ENCODE measurements at regions not wholly inside any gene's neighbourhood (a gene's known extent, or its start where the extent isn't known, plus 50 kb on each side); places are given as distances from the start of the nearest gene placed in this dataset.

DNA sequence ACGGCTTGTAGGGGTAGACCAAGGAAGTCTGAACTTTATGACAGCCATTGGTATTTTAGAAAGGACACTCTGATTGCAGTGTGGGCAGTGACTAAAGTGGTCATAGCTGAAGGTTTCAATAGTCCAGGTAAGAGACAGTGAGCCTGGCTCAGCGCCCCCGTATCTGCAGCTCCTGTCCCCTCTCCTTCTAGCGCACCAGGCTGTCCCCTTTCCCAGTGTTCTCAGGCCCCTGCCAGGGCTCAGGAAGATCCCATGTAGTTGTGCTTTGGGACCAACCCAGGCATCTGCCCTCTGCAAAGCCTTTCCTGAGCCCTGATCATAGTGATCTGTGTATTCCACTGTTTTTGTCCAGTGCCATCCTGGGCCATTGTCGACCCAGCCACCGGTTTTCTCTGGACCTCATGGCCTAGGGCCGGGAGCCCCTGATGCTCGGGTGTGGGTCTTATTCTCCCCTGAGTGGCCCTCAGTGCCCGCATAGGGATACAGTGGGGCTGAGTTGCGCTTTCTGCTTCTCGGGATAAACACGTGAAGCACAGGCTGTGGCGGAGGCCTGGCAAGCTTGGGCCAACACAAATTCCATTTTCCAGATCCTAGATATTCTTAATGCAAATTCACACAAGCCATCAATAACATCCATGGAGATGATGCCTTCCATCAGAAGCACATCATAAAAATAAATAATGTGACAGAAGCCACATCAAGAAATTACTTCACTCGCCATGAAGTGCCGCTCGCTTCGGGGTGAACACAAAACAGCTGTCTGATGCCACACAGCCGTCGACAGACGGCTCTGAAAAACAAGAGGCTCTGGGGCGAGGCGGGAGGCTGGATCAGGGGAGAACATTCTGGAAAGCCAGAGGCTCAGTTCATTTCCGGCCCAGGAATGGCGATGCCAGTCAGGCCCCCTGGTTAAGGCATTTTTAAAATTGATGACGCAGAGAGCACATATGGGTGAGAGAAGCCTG lies 805.0 kb downstream of the TBC1D22A start:
- DNase-seq, result no peak

DNA sequence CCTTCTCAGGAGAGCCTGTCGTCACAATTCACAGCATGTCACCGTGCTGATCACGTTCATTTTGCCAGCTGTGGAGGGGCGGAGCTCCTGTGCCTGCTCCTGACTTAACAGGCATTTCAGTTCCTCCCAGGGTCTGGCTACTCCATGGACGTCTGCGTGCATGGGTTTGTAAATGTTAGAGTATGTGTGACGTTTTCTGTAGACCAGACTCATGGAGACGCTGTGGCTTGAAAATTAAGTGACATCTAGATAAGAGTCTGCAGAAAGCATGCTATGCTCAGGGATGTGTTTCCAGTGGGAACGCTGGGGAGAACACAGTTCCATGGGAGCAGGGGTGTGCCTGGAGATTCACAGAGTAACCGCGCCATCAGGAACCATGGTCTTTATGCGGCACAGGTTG lies 804.0 kb downstream of the TBC1D22A start:
- DNase-seq, result no peak

DNA sequence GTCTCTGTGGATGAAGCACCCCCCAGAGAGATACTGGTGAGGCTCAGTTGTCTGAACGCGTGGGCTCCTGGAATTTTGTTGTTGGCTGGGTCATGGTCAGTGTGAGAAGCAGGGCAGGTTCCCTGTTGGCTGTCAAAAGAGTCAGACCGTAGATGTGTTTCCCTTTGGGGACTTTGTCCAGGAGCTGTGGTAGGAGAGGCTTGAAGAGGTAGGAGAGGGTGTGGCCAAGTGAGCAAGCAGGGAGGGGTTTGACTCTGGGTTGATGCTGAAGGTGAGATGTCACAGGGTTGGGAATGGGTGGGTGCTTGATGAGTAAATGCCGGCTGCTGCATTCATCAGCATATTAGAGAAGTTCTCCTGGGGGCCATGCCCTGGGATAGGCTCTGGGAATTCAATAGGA lies 803.2 kb downstream of the TBC1D22A start:
- DNase-seq, result no peak

DNA sequence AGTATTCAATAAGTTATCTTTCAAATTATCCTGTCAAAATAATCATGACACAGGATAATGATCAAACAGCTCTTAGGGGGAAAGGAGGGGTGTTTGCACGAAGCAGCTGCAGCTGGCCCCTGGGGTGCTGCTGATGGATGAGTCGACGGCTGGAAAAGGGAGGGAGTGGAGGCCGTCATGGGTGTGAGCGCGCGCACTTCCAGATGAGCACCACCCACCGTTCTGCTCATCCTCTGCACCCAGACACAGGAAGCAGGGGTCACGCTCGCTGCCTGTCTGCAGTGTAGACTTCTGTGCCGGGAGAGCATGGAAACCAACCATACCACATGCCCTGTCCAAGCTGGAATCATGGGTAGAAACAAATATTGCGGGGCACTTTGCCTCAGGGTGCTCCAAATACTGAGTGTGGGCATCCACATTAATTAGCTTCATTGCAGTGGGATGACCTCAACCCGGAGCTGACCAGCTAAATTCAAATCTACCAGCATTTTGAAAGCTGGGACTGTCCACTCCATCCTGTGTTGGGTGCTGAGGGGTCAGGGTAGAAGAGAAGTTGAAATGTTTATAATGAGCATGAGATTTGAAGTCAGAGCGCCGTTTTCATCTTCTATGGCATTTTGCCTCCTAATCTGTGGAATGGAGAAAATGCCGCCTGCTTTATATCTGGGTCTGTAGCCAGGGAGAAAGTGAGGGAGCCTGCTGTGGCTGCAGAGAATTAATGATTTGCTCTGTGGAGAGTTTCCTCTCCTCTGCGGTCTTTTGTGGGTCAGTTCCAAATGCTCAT lies 802.4 kb downstream of the TBC1D22A start:
- no peak for DNase-seq

DNA sequence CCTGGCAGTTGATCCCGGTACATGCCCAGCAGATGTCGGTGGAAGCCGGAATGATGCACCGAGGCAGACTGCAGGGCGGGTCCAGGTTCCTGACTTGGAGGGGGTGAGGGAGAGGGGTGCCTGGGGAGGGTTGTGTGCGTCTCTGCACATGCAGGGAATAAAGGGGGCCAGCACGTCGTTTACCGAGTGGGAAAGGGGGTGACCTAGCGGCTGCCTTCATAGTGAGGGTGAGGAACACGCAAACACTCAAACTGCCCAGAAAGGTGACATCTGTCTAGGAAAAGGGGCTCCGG lies 801.7 kb downstream of the TBC1D22A start:
- DNase-seq, result no peak

DNA sequence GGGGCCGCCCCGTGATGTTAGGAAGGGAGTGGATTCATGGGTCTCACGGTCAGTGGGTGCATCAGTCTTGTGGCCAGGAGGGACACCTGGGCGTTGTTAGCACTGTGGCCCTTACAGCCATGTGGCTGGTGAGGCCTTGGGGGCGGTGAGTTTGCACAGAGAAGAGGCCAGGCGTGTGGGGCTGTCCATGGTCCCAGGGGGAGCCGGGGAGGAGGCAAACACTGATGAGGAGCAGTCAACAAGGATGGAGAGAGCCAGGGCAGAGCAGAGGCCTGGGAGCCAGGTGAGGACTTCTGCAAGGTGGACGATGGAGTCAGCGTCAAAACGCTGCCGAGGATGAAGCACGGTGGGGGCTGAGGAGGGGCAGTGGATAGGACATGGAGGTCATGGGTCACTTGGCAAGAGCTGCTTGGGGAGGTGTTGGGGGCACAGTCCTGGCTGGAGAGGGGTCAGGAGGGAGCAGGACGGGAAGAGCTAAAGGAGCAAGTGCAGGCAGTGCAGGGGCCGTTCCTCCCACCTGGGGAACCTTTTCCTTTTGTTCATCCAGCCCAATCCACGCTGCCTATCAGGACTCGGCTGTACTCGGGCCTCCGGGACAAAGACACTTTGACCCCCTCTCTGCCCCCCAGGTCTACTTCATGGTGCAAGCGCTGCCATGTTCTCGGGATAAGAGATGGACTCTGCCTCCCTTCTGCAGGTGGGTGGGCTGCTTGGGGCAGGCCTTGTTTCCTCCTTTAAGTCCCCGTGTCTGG lies 801.1 kb downstream of the TBC1D22A start:
- no peak for DNase-seq

DNA sequence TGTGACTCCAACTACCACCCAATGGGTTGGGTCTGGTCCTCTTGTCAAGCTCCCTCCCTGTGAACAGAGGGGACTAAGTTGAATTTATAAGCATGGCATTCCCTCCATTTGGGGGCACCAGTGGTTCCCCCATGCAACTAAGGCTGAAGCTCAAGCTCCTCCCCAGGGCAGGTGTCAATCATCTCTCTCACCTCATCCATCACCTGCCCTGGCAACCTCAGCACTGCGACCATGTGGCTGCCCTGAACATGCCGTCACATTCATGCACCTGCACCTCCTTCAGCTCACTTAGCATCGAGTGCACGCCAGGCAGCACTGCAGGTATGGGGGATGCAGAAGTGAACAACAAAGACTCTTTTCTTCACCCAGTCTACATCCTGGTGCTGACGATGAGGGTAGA lies 799.3 kb downstream of the TBC1D22A start:
- DNase-seq, result no peak

DNA sequence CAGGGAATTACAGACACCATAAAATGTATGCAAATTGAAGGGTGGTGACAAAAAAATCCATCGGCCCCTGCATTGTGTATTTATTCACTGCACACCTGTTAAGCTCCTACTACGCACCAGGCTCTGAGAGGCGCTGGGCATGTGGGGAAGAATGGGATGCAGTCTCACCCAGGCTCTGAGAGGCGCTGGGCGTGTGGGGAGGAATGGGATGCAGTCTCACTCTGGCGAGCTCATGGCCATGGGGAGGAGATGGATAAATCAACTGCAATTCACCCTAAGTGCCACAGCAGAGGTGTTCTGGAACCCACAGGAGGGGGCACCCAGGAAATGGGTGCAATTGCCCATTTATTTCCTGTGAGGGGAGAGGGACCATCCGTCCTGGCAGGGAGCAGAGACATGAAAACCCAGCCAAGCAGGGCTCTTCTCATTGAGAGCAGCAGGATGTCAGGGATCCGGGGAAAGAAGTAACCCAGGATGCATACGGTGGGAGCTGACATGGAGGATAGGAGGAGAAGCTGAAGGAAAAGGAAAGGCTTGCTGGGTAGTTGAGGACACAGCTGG lies 798.7 kb downstream of the TBC1D22A start:
- DNase-seq, result no peak

DNA sequence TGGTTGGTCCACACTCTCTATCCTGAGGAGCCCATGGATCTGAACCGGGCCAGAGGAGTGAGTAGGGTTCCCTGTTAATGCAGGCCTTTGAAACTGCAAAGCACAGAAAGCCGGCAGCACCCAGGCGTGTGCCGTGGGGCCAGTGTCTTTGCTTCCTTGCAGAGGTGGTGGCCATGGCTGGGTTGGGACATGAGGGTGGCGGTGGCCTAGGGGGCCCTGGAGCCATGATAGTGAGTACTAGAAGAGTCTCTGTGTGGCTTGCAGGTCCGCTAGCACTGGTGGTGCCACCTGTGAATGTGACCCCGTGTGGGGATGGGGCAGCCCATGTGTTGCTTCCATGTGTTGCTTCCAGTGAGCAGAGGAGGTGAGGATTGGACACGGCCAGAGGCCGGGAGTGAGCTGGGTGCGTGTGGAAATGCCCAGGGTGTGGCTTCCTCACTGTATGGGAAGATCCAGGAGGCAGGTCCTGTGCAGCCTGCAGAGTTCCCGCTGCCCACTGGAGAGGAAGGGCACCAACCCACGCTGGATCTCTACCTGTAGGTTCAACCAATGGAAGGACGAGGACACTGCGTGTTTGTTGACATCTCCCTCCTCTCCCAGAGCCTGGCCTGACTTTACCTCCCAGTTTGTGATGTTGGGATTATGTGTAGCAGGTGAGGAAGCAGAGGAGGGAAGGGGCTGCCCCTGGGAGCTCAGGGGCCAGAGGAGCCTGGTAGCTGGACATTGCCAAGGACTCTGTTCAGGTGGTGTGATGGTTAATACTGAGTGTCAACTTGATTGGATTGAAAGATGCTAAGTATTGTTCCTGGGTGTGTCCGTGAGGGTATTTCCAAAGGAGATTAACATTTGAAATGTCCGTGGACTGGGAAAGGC lies 796.6 kb downstream of the TBC1D22A start:
- no peak for DNase-seq

DNA sequence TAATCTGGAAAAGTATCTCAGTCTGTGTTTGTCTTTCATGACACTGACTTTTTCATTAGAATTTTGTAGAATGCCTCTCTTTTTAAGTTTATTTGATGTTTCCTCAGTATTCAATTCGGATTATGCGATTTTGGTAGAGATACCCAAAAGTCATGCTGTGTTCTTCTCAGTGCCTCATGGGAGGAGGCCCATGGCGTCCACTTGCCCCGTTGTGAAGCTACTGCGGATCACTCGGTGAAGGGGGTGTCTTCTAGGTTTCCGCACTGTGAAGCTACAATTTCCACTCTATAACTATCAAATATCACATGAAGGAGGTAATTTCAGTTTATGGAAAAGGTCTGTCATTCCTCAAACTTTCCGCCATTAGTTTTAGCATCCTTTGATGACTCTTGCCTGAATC lies 794.0 kb downstream of the TBC1D22A start:
- DNase-seq, result no peak

DNA sequence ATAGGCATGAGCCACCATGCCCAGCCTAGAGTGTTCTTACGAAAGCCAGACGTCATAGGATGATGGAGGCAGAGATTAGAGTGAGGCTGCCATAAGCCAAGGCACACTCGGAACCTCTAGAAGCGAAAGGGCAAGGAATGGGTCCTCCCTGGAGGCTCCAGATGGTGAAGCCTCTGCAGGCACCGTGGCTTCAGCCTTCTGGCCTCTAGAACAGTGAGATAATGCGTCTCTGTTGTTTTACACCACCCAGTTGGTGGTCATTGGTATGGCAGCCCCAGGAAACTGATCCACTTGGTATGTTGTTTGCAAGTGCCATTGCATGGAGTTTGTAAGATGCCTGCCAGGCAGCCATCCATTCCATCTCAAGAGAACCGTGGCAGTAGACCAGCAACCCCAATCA lies 791.0 kb downstream of the TBC1D22A start:
- no peak for DNase-seq

DNA sequence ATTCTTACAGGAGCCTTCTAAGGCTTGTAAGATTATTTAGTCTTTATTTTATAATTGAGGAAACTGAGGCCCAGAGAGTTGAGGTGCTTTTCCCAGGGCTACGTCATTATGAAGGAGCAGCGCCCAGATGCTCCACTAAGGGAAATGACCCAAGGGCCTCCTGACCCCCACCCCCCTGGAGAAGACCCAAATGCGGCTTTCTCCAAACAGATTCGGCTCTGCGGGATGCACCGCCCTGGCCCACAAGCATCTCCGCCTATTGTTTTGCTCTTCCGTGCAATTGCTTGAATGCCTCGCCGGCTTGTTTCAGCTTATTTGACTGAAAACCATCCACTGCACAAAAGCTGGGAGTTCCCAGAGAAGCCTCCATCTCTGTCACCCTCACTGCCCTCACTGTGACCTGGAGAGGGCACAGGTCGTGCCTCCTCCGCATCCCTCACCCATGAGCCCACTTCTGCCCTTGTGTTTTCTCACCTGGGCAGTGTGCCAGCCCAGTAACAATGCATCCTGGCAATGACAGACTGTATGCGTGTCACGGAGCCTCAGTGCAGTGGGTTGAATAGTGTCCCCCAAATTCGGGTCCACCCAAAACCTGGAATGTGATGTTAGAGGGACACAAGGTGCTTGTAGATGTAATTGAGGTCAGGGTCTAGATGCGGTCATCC lies 790.2 kb downstream of the TBC1D22A start:
- DNase-seq, result no peak

DNA sequence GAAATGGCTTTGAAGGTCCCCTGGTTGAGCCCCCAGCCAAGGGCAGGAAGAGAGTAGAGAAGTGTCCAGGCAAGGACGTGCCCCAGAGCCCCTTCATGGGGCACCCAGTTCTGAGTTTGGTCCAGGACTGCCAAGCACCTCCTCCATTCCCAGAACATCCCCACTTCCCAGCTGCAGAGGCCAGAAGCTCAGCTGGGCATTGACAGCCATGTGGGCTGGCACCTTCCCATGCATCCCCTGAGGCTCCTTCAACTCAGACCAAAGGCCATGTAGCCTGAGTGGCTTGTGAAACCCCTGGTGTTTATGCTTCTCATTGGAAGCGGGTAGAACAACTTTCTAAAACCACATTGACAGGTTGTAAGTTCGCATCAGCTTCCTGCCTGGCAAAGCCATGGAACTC lies 789.6 kb downstream of the TBC1D22A start:
- DNase-seq, result no peak

DNA sequence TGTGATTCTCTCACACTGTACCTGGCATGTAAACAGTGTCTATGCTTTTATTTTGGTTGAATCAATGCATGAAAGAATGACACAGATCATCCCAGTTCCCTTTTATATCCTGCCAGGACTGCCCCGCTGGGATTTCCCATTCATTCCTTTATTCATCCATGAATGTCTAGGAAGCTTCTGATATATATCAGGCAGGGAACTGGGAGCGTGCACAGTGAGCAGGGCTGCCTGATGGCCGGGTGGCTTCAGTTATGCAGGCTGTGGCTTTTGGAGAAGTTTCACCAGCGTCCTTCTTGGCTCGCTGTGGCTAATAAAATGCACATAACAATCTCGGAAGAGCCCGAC lies 789.0 kb downstream of the TBC1D22A start:
- DNase-seq, result no peak

DNA sequence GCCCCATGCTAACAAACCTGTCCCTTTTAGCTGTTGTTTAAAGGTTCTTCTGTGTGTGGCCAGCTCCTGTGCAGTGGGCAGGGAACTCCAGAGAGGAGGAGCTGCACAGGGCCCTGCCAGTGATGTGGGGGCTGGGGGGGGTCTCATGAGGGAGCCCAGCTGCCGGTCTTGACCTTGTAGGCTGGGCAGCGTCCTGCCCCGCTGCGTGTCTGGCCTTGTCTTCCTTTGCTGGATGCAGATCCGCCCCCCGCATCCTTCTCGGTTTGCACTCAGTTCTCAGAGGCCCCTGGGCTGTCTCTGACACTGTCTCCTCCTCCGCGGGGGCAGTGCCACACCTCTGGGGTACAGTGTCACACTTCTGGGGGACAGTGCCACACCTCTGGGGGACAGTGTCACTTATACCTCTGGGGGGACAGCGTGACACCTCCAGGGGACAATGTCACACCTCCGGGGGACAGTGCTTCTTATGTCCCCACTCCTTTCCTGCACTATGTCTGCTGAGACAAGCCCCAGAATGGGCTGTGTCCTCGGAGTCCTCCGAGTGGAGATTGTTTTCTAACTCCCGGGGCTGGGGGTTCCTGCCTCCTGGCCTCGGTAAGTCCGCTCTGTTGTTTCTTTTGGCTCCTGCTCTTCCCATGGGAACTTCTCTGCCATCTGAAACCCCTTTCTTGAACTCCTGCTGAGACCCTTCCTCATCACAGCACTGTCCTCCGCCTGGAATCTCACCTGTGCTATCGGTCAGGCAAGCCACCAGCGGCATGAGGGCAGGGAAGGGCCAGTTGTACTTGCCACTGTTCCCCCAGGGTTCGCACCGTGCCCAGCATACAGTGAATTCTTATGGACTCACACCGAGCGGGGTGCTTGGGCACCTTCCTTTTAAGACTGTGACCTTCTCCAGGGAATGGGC lies 788.3 kb downstream of the TBC1D22A start:
- DNase-seq, result no peak

DNA sequence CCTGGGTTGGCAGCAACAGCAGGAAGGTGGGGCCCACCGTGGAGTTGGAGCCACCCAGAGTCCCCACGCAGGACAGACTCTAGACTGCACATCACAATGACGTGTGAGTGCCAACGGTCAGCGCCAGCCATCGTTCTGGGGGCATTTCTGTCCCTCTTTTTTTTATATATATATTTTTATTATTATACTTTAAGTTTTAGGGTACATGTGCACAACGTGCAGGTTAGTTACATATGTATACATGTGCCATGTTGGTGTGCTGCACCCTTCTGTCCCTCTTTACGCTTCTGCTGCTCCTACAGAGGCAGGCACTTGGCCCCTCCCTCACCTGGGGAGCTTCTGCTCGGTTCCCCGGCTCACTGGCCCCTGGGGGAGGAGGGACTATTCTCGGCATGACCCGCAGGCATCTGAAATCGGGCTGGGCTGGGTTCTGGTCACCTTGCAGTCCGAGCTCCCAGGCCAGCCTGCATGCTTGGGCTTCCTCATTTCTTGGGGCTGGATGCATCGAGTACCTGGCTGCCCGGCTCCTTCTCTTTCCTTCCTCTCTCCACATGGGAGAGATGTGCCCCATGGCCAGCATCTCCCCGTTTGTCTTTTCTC lies 787.4 kb downstream of the TBC1D22A start:
- no peak for DNase-seq

DNA sequence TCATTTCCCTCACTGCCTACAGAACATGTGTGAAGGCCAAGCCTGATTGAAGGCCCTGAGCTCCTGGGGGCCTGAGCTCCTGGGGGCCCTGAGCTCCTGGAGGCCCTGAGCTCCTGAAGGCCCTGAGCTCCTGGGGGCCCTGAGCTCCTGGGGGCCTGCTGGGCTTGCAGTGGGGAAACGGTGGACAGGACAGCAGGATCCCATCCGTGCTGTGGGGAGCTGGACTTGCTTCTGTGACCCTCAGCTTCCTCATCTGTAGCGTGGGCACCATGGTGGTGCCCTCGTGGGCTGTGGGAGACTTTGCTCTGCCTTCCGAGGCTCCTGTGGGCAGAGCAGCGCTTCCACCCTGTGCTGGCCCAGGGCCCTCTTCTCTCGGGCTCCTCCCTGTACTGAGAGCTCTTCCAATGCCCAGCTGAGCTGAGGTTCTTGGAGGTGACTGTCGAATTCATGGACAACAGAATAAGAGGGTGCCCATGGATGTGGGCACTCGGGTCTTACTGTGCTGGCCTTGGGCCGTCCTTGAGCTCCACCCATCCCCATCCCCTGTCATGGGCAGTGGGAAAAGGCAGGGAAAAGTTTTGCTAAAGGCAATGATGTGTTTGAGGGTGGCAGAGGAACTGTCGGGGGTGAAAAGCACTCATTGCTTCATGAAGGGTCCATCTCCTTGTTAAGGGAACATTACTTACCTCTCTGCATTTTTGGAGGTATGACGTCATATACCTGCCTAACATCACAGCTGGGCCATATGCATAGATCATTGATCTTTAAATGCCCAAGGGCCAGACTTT lies 786.7 kb downstream of the TBC1D22A start:
- no peak for DNase-seq

DNA sequence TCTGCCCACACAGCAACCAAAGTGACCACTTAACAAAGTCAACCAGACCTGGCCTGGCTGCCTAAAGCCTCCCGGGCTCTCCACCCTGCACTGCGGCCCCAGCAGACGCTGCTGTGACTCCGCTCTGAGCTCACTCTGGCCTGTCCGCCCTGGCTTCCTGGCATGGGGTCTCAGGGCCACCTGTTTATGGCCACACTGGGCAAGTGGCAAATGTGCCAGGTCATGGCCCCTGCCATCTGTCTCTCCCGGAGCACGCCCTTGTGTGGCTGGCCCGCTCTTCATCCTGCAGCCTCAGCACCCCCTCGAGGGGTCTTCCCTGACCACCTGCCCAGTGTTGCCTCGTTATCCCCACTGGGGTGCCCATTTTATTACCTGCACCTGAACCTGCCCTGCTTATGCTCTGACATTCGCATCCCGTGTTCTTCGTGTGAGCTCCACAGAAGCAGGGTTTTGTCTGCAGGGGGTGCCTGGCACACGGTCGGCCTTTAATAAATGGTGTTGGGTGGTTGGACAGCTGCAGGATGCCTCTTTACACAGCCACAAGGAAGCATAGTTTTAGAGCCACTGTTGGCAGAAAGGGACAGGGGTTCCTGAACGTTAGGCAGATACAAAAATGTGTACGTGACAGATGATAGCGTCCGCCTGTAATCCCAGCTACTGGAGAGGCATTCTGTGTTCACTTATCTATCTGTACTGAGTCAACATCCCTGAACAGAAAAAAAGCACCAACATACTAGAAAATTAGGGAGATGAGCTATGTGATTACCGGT lies 785.6 kb downstream of the TBC1D22A start:
- DNase-seq, result no peak

DNA sequence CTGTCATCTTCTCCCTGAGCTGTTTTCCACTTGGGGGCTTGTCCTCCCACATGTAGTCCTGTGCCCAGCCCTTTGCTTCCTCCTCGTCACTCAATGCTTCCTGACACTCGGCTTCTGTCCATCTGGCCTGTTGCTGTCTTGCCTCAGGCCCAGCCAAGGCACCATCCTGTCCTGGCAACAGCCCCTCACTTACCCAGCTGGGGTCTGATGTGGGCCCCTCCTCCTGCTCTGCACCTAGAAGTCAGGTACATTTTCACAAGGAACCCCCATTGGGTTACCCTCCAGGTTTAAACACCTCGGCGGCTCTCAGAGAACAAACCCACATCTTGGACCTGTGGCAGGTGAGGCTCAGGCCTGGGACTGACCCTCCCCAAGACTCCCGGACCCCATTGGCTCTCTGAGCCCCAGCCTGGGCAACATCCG lies 784.8 kb downstream of the TBC1D22A start:
- no peak for DNase-seq

Data from NCI-H1048 (cell line).